ENCODE measurements at regions not wholly inside any gene's neighbourhood (a gene's known extent, or its start where the extent isn't known, plus 50 kb on each side); places are given as distances from the start of the nearest gene placed in this dataset.

GRCh38 chr3:187590861-187591576 is 79.2 kb downstream of the SST start:
- H3K4me2 ChIP-seq (ENCODE audit: control insufficient read depth, extremely low read depth, insufficient read depth, low read depth, low read length), result no peak overlapping the region
- H3K79me2 ChIP-seq (ENCODE audit: control insufficient read depth, insufficient read depth, low read length), result no peaks in the 10 kb centered on the region
- no peaks in the 10 kb centered on the region for H3K36me3 ChIP-seq (ENCODE audit: control insufficient read depth in 2 of 2, extremely low read depth in 1 of 2, insufficient read depth in 2 of 2, low read length in 2 of 2)
- H3K9me1 ChIP-seq (ENCODE audit: control insufficient read depth, extremely low read depth, insufficient read depth, low read length), result no peaks in the 10 kb centered on the region
- H3K9me3 ChIP-seq (ENCODE audit: control insufficient read depth, low read depth, low read length), result no peaks in the 10 kb centered on the region
- no peak overlapping the region for H2AFZ ChIP-seq (ENCODE audit: control insufficient read depth, low read length)
- no peak overlapping the region for H3K27ac ChIP-seq (ENCODE audit: control insufficient read depth, insufficient read depth, low read length)
- H3K9ac ChIP-seq (ENCODE audit: control insufficient read depth, extremely low read depth, insufficient read depth, low read length), result no peak overlapping the region
- H3K4me1 ChIP-seq (ENCODE audit: control insufficient read depth, extremely low read depth, insufficient read depth, low read length), result no peaks in the 10 kb centered on the region
- no peak for DNase-seq (ENCODE audit: low read depth, low spot score)
- H4K20me1 ChIP-seq (ENCODE audit: control insufficient read depth, extremely low read depth, insufficient read depth, low read length), result no peaks in the 10 kb centered on the region
- no peak for TF ChIP-seq EZH2 (IDR thresholded peaks at IDR 0.05; ENCODE audit: low read length)
- no peak for TF ChIP-seq CTCF (optimal IDR thresholded peaks at IDR 0.05 in 1 of 3, IDR thresholded peaks at IDR 0.05 in 1 of 3, conservative IDR thresholded peaks at IDR 0.05 in 1 of 3; ENCODE audit: extremely low read depth in 1 of 3, insufficient read depth in 2 of 3, low read length in 3 of 3)
- H3K4me3 ChIP-seq (ENCODE audit: control insufficient read depth in 2 of 3, extremely low read depth in 1 of 3, insufficient read depth in 2 of 3, low read depth in 1 of 3, low read length in 3 of 3), result no peak overlapping the region
- peaks cover 5% of the 10 kb centered on the region for H3K27me3 ChIP-seq (ENCODE audit: control insufficient read depth, extremely low read depth, insufficient read depth, low read length)
- dilution Hi-C loops (cut with MboI; ENCODE audit: extremely low pct_ligation_motif_present, low sequenced_read_pairs), result no loop called here
- no peak for FAIRE-seq

- TF ChIP-seq EZH2 (IDR thresholded peaks at IDR 0.05; ENCODE audit: low read length), result no peak
- TF ChIP-seq CTCF (optimal IDR thresholded peaks at IDR 0.05 in 1 of 3, IDR thresholded peaks at IDR 0.05 in 1 of 3, conservative IDR thresholded peaks at IDR 0.05 in 1 of 3; ENCODE audit: extremely low read depth in 1 of 3, insufficient read depth in 2 of 3, low read length in 3 of 3), result no peak
- no peak overlapping the region for H3K9ac ChIP-seq (ENCODE audit: control insufficient read depth, extremely low read depth, insufficient read depth, low read length)
Observed at GRCh38 chr3:187587076-187587475, 83.1 kb downstream of the SST start.

More at GRCh38 chr3:187587076-187587475, 83.1 kb downstream of the SST start:
- no peak overlapping the region for H3K4me3 ChIP-seq (ENCODE audit: control insufficient read depth in 2 of 3, extremely low read depth in 1 of 3, insufficient read depth in 2 of 3, low read depth in 1 of 3, low read length in 3 of 3)
- H3K4me1 ChIP-seq (ENCODE audit: control insufficient read depth, extremely low read depth, insufficient read depth, low read length), result no peaks in the 10 kb centered on the region
- H3K9me1 ChIP-seq (ENCODE audit: control insufficient read depth, extremely low read depth, insufficient read depth, low read length), result no peaks in the 10 kb centered on the region
- no peaks in the 10 kb centered on the region for H3K9me3 ChIP-seq (ENCODE audit: control insufficient read depth, low read depth, low read length)
- no peaks in the 10 kb centered on the region for H3K36me3 ChIP-seq (ENCODE audit: control insufficient read depth in 2 of 2, extremely low read depth in 1 of 2, insufficient read depth in 2 of 2, low read length in 2 of 2)
- FAIRE-seq, result no peak
- DNase-seq (ENCODE audit: low read depth, low spot score), result no peak
- H2AFZ ChIP-seq (ENCODE audit: control insufficient read depth, low read length), result no peak overlapping the region
- H3K27ac ChIP-seq (ENCODE audit: control insufficient read depth, insufficient read depth, low read length), result no peak overlapping the region
- H4K20me1 ChIP-seq (ENCODE audit: control insufficient read depth, extremely low read depth, insufficient read depth, low read length), result no peaks in the 10 kb centered on the region
- dilution Hi-C loops (cut with MboI; ENCODE audit: extremely low pct_ligation_motif_present, low sequenced_read_pairs), result no loop called here
- no peak overlapping the region for H3K4me2 ChIP-seq (ENCODE audit: control insufficient read depth, extremely low read depth, insufficient read depth, low read depth, low read length)
- no peaks in the 10 kb centered on the region for H3K79me2 ChIP-seq (ENCODE audit: control insufficient read depth, insufficient read depth, low read length)
- H3K27me3 ChIP-seq (ENCODE audit: control insufficient read depth, extremely low read depth, insufficient read depth, low read length), result no peaks in the 10 kb centered on the region

Measured in keratinocyte (primary cell).